Fibroblast of skin of right biceps (primary cell): ENCODE measurements at regions not wholly inside any gene's neighbourhood (a gene's known extent, or its start where the extent isn't known, plus 50 kb on each side); places are given as distances from the start of the nearest gene placed in this dataset.

ENCODE experiments used
- DNase-seq: peaks from one replicate; pipeline ENCODE4 v3.0.0-alpha.2; 2013

DNA sequence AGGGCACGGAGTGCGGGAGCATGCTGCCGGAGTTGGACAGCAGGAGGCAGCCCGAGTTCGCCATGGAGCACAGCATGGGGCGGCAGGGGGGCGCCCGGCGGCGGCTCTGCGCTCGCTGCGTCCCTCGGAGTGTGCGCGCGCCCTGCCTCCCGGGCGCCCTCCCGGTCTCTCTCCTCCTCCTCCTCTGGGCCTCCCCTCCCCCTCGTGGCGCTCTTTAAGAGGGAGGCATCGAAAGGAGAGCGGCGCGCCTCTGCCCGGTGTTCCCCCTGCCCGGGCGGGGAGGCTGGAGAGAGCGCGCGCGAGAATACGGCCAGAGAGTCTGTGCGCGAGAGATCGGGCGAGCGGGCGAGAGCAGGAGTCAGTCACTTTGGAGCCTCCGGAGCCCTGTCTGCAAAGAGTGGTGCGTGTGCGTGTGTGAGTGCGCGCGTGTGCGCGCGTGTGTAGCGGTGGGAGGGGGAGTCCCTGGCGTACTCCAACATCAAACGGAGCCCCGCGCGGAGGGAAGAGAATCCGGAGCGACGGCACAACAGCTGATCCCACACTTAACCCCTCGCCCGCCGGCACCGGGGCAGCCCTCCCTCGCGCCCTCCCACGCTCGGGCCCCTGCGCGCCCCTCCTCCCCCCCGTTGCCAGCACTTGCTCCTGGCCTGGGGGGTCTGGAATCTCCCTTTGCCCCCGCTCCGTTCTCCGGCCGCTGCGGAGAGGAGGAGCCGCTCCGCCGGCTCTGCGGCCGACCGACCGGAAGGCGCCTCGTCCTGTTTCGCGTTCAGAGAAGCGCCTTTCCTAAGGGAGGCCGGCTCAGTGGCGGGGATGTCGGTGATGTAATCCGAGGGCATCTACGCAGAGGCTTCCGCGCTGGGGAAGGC, 108.9 kb downstream of the ENGASE start:
- DNase-seq = peak; percentile 12

DNA sequence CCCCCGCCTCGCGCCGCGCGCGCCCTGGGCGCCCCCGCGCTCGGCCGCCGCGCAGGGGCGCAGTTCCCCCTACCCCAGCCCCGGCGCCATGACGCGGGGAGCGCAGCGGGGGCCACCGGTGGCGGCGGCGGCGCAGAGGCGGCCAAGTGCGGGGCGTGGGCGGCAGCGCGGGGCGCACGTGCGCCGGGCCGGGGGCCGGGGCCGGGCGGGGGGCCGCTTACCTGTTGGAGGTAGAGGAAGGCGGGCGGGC, 108.3 kb downstream of the ENGASE start:
- no peak for DNase-seq

GRCh38 chr17:79182176-79183042, 107.8 kb downstream of the ENGASE start:
- no peak for DNase-seq

DNA sequence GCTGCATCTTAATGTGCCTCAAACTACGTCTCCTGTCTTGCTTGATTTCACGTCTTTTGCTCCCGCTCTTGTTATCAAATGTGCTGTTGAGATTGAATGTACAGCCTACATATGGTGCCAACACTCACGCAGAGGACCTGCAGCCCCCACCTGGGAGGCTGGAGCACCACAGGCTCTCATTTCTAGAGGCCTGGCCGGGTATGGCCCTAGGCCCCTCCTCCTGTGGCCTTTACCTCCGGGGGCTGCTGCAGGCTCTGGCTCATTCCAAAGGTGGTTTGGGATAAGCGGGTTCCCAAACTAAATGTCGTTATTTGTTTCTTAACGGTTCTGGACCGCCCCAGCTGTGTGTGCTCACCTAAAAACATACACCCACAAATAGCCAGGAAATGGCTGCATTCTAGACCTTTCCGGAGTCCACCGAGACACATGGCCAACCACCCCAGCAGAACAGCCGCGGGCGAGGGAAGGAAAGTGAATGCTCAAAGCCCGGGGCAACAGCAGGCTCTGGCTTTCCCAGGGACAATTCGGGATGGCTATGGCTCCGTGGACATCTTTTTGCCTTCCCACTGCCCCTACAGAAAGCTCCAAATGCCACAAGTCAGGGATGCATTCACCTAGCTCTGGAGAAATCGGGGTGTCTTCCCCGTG, 105.9 kb downstream of the ENGASE start:
- DNase-seq = no peak

GRCh38 chr17:79179334-79179733, 104.7 kb downstream of the ENGASE start:
- DNase-seq = no peak

- DNase-seq = no peak
Observed at GRCh38 chr17:79177877-79178276, 103.3 kb downstream of the ENGASE start.

- no peak for DNase-seq
Observed at GRCh38 chr17:79176792-79177601, 102.4 kb downstream of the ENGASE start.

DNA sequence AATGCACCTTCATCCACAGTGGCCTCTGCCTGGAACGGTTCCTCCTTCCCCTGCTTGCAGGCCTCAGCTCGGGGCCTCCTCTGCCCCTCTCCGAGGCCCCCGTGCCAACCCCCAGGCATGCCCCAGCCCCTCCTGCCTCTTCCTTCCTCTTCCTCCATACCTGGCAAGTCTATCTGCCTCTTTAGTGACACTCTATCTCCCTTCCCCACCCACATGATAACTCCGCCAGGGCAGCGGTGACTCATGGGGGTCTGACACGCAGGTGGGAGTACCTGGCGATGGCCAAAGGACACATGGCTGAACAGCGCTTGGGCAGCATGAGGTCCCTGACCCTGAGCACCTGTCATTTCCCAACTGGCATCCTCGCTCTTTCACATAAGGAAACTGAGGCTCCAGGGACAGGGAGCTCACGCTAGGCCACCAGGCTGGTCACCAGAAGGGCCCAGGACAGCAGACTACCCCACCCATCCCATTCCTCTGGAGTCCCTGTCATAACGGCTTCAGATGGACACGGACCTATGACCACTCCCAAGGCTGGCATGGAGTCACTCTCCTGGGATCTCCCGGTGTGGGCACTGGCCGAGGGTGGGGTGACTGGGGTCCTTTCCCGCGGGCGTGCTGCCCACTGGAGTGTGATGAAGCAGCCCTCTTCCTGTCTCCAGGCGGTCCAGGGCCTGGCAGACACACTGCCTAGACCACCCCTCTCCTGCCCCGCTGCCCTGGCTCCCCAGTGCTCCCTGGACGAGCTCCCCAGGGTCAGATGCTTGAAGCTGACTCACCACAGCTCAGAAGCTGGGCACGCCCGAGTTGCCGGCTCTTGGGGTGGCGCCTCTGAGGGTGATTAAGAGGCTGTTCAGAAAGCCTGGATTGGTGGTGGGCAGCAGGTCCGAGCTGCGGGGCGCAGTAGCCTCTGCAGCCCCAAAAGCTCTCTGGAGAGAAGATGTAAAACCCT, 100.6 kb downstream of the ENGASE start:
- no peak for DNase-seq

DNA sequence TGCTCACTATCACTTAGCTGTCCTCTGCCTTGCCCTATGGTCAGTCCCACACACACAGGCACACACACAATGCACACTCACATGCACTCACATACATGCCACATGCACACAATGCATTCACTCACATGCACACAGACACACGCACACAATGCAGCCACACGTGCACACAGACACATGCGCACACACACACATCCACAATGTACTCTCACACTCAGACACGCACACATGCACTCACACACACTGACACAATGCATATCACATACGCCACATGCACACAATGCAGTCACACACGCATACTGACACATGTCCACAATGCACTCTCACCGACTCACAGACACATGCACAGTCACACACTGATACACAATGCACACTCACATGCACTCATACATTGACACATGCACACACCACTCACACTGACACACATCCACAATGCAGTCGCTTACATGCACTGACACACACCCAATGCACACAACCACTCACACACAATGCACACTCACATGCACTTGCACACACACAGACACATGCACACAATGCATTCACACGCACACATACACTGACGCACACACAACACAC, 99.7 kb downstream of the ENGASE start:
- DNase-seq = no peak

DNA sequence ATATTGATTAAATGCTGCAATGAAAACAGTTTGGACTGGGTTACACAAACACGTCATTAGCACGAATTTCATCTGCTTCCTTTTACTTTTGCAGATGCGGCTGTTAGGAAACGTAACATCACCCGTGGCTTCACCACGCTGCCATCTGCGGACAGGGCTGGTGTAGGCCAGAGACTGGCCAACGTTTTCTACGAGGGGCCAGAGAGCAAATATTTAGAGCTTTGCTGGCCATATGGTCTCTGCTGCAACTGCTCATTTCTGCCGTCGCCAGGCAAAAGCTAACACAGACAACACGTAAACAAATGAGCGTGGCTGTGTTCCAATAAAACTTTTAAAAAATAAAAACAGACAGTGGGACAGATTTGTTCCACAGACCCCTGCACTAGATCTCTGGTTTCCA, 96.6 kb downstream of the ENGASE start:
- no peak for DNase-seq

DNA sequence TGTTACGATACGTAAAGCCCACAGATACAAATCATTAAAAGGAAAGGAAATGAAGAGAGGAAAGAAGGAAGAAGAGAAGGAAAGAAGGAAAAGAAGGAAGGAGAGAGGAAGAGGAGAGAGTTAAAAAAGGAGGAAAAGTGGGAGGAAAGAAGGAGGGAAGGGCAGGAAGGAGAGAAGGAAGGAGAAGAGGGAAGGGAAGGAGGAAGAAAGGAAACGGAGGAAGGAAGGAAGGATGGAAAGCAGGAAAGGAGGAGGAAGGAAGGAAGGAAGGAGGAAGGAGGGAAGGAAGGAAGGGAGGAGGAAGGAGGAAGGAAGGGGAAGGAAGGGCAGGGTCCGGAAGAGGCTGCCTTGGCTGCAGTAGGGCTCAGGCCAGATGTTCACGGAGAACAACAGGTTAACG, 95.2 kb downstream of the ENGASE start:
- DNase-seq = no peak

GRCh38 chr17:79169366-79169765, 94.7 kb downstream of the ENGASE start:
- no peak for DNase-seq

DNA sequence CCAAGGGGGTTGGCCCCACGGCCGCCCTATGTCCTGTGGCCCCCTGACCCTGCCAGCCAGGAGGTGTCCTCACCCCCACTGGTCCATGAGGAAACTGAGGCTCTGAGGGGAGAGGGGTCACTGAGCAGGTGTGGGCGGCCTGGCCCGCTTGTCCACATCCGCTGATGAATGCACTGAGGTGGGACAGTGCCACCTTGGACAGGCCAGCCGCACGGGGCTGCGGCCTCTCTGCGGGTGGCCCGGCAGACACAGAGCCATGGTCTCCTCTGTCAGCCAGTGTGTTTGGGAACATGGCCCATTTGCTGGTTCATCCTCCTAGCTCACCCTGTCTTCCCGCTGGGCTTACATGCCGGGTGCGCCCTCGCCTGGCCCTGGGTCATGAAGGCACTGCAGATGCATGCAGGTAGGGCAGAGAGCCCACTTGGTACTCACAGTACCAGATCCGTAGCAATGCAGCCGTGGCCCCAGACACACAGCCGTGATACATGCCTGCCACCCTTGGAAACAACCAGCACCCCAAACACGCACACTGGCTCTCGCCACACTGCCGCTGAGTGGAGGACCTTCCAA, 93.9 kb downstream of the ENGASE start:
- no peak for DNase-seq

DNA sequence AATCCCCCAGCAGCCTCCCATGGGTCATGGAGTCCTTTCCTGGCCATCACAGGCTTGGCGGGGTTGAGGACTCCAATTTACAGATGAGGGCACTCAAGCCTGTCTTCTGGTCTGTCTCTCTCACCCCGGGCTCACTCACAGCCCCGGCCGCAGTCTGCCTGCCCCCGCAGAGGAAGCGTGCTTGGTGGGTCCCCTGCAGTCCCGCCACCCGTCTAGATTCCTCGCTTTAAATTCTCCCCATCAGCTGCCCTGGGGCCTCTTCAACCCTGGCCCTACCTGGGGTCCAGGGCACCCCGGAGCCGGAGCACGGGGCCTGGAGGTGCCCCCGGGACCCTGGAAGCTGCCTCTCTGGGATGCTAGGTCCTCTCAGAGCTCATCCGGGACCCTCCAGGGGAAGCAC, 92.9 kb downstream of the ENGASE start:
- DNase-seq = no peak

- no peak for DNase-seq
Observed at GRCh38 chr17:79165756-79166473, 91.3 kb downstream of the ENGASE start.

DNA sequence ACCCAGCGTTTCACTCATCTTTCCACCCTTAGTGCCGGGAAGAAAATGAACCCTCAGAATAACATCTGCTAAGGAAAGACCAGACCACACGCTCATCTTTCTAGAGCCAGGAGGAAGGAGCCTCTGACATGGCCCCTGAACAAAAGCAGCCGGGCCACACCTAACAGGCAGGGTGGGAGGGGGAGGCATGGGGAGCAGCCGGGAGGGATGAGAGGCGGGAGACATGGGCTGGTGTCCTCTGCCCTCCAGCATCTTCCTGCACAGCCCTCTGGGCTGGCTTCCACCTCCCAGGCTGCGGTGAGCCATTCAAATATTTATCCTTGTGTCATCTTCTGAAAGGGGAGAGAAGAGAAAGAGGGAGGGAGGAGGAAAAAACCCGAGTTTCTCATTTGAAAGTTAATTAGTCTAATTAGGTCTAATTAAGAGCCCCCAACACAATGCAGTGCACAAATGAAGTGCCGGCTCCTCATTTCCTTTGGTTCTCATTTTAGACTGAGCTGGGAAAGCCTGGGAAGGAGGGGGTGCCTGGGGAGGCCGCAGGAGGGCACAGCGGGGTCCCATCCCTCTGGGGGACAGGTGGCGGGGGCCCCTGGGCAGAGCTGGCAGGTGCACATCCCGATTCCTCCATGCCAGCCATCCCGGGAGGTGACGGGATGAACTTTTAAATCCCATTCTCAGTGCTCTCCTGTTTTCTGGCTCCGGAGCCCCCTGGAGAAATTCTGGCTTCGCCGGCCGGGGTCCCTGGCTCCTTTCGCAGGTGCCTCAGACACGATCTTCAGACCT, 90.5 kb downstream of the ENGASE start:
- no peak for DNase-seq

DNA sequence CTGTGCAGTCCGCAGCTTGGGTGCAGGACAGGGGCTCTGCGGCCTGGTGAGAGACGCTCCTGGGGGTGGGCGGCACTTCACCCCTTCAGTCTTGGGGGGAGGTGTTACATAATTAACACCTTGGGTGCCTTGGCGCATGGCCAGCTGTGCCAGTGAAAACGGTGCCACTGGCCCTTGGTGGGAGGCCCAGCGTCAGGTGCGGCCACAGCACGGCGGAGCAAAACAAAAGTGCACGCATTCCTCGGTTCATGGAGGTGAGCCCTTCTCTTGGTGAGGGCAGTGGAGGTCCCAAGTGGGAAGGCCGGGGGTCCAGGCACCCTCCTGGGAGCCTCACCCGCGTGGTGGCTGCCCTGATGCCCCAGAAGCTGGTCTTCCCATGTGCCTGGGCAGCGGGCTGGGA, 89.8 kb downstream of the ENGASE start:
- no peak for DNase-seq

- no peak for DNase-seq
Observed at GRCh38 chr17:79163071-79163470, 88.4 kb downstream of the ENGASE start.
